NCI-H1417 (cell line): ENCODE measurements at regions not wholly inside any gene's neighbourhood (a gene's known extent, or its start where the extent isn't known, plus 50 kb on each side); places are given as distances from the start of the nearest gene placed in this dataset.
A peak's percentile ranks its signal among the peaks of the same experiment; 100 is the strongest.

Experiments used
- DNase-seq, 3 experiments: peaks; one replicate each; lab custom pipeline; 2025; lab: John Stamatoyannopoulos, UW

DNA sequence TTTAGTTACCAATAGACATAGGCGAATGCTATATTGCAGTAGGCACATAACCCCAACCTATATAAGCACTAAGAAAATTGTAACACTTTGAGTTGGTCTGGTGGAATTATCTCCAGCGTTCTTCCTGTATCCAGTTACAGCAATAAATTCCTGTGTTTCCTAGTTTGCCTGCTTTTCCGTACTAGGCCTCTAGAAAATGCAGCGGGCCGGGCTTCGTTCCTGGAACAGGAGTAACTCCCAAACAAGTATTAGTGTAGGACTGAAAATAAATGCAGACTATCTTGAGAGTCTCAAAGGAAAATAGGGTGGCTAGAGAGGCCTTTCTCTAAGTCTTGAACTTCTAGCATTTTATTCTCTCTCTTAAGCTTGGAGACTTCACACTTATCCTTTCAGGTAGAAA lies 159.8 kb downstream of the OR13H1 start:
- peak in 2 of 3 experiments; percentile 25 to 67 for DNase-seq

GRCh38 chrX:131704136-131704695 lies 160.3 kb downstream of the OR13H1 start:
- DNase-seq = peak; percentile 92 to 99 (median 96)

GRCh38 chrX:131709553-131709952 lies 165.7 kb downstream of the OR13H1 start:
- no peak for DNase-seq

GRCh38 chrX:131711478-131711867 lies 167.6 kb downstream of the OR13H1 start:
- DNase-seq = no peak

DNA sequence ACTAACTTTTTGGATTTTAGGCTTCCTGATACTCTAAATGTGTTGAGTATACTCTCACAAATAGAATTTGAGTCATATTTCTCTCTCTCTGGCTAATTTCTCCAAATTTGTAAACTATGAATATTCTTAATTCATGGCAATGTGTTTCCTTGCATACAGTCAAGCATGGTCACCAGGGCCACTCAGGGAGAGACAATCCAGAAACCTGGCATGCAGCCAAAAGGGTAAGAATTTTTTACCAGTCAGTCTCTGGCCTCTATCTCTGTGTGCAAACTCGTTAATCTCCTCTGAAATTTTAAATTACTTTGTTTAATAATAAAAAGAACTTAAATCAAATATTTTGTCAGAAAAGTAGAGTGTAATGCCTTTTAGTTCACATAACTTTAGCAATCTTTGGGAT lies 179.8 kb downstream of the OR13H1 start:
- no peak for DNase-seq

GRCh38 chrX:131724292-131724691 lies 180.4 kb downstream of the OR13H1 start:
- DNase-seq = no peak

- no peak for DNase-seq
Observed at GRCh38 chrX:131725001-131725654, 181.3 kb downstream of the OR13H1 start.

DNA sequence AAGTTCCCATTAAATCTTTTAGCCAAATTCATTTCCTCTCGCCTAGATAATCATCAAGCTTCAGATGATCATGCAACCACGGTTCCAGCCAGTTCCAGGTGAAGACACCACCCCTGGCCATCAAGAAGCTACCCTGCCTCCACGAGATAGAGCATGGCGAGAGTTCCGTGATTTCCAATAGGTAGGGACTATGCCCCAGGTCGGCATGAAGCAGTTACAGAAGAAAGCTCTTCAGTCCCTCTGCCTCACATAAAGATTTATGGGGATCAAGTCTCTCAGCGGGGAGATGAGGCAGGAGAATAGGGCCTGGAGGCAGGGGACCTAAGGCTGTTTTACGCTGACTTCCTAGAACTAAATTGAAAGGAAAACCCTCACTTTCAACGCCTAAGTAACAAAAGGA lies 183.9 kb downstream of the OR13H1 start:
- DNase-seq = peak in 1 of 3 experiments; percentile 26

- peak; percentile 93 to 99 (median 94) for DNase-seq
Observed at GRCh38 chrX:131728295-131729145, 184.6 kb downstream of the OR13H1 start.

GRCh38 chrX:131729295-131729694 lies 185.4 kb downstream of the OR13H1 start:
- DNase-seq = peak; percentile 86 to 98 (median 91)

DNA sequence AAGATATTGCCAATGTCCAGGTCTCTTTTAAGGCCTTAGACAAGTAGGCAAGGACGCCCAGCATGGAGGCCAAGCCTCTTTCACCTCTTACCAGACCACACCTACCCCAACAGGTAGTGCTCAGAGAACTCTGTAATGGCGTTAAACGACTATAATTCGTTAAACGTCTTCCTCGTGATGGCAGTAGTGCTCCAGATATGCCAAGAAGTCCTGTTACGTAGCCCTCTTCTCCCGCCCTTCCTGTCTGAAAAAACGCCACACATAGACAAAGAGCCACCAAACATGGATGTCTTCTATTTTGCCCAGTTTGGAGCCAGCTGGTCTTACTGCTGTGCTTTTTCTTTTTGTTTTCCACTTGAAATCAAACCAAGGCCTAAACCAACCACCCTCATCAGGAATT lies 190.7 kb downstream of the OR13H1 start:
- peak; percentile 87 to 98 (median 89) for DNase-seq

DNA sequence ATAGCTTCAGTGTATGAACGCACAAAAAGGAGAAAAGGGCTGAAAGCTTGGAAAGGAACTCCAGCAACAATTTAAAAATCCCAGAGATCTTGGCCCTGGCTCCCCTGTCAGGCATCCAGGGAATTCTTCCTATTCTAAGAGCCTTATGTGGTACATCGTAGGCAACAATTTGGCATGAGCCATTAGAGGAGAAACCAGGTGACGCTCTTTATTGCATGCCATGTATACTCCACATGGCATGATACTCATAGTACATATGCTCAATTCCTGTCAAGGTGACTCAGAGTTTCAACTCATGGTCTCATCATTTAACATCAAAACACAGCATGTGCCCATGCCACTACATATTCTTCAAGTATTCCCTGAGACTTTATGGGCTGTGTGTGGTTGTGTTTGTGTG lies 191.3 kb downstream of the OR13H1 start:
- DNase-seq = peak in 1 of 3 experiments; percentile 17

- no peak for DNase-seq
Observed at GRCh38 chrX:131739823-131740222, 195.9 kb downstream of the OR13H1 start.

- peak; percentile 88 to 98 (median 89) for DNase-seq
Observed at GRCh38 chrX:131741103-131741581, 197.3 kb downstream of the OR13H1 start.

GRCh38 chrX:131745942-131746489 lies 202.1 kb downstream of the OR13H1 start:
- peak in 1 of 3 experiments; percentile 75 for DNase-seq

GRCh38 chrX:131746491-131746968 lies 202.7 kb downstream of the OR13H1 start:
- peak; percentile 79 to 99 (median 93) for DNase-seq

DNA sequence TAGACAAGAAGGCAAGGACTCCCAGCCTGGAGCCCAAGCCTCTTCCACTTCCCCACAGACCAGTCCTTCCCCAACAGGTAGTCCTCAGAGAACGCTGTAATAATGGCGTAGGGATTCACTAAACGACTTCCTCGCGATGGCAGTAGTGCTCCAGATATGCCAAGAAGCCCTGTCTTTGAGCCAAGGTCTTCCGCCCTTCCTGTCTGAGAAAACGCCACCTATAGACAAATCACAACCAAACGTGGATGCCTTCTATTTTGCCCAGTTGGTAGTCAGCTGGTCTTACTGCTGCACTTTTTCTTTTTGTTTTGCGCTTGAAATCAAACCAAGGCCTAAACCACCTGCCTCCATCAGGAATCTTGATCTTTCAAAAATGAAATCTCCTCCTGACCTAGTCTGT lies 203.3 kb downstream of the OR13H1 start:
- peak; percentile 82 to 99 (median 90) for DNase-seq

DNA sequence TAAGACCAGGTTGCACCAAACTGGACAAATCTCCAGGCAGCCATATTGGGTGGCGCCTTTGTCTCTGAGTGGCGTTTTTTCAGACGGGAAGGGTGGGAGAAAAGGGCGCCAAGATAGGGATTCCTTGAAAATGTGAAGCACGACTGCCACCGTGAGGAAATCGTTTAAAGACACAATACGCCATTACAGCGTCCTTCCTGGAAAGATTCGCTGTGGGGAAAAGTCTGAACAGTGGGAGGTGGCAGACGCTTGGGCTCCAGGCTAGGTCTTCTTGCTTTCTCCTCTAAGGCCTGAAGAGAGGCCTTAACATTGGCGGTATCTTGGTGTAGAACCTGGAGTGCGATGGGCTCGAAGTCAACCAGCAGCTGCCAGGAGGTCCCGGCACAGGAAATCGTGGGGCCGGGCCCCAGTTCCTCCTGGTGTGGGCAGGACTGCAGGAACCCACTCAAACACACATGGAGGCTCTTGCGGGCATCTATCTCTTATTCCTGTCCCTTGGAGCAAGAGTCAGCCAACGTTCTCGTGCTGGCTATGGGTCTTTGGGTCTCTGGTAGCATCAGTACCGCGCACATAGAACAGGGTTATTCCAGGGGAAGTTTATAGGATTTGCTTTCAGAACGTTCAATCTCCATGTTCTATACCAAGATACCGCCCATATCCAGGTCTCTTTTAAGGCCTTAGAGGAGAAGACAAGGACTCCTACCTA lies 208.8 kb downstream of the OR13H1 start:
- peak; percentile 87 to 98 (median 92) for DNase-seq

- peak; percentile 85 to 98 (median 94) for DNase-seq
Observed at GRCh38 chrX:131762802-131763234, 218.9 kb downstream of the OR13H1 start.

DNA sequence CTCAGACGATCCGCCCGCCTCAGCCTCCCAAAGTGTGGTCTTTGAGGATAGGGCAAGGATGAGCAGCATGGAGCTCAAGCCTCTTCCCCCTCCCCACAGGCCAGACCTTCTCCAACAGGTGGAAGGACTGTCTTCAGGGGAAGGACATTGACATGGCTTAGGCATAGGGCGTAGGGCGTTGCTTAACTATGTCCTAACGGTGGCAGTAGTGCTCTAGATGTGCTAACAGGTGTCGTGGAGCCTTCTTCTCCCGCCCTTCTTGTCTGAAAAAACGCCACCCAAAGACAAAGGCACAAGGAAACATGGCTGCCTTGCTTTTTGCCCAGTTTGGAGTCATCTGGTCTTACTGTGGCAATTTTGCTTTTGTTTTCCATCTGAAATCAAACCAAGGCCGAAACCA lies 219.8 kb downstream of the OR13H1 start:
- peak; percentile 91 to 99 (median 94) for DNase-seq

GRCh38 chrX:131764216-131764615 lies 220.3 kb downstream of the OR13H1 start:
- no peak for DNase-seq
